Neuronal stem cell (in vitro differentiated cells): ENCODE measurements at regions not wholly inside any gene's neighbourhood (a gene's known extent, or its start where the extent isn't known, plus 50 kb on each side); places are given as distances from the start of the nearest gene placed in this dataset.
"Not testable (repeated sequence)": the region's sequence is repeated elsewhere in the genome, so short reads cannot be mapped to it uniquely, and the experiment has no call there.

ENCODE experiments used
- DNase-seq: peaks from one replicate; pipeline ENCODE4 v3.0.0-alpha.2; 2013; ENCODE audit warnings: low spot score
- H2AFZ ChIP-seq: one replicate; pipeline ENCODE4 v1.6.1; 2013; ENCODE audit warnings: mild to moderate bottlenecking, low read length, inconsistent platforms
- H2AK5ac ChIP-seq: 2 replicates; pipeline ENCODE4 v1.6.1; 2013; ENCODE audit warnings: low read depth, mild to moderate bottlenecking, inconsistent platforms, low read length, moderate library complexity, mixed read lengths
- H2BK120ac ChIP-seq: 2 replicates; pipeline ENCODE4 v1.6.1; 2013; ENCODE audit warnings: low read depth, mild to moderate bottlenecking, inconsistent platforms, low read length, moderate library complexity, mixed read lengths
- H2BK12ac ChIP-seq: one replicate; pipeline ENCODE4 v1.6.1; 2013; ENCODE audit warnings: low read length, inconsistent platforms
- H2BK15ac ChIP-seq: 2 replicates; pipeline ENCODE4 v1.6.1; 2013; ENCODE audit warnings: mild to moderate bottlenecking, low read length, inconsistent platforms, mixed read lengths
- H2BK5ac ChIP-seq: one replicate; pipeline ENCODE4 v1.6.1; 2013; ENCODE audit warnings: inconsistent platforms, mild to moderate bottlenecking, low read length, moderate library complexity
- H3K14ac ChIP-seq: one replicate; pipeline ENCODE4 v1.6.1; 2013; ENCODE audit warnings: low read length, inconsistent platforms
- H3K18ac ChIP-seq: 2 replicates; pipeline ENCODE4 v1.6.1; 2013; ENCODE audit warnings: low read length, inconsistent platforms
- H3K23ac ChIP-seq: 2 replicates; pipeline ENCODE4 v1.6.1; 2013; ENCODE audit warnings: low read depth, mild to moderate bottlenecking, mixed read lengths, low read length, inconsistent platforms; ENCODE audit not compliant: poor library complexity
- H3K27ac ChIP-seq: replicated peaks from 3 replicates; pipeline ENCODE4 v1.5.1; 2013; ENCODE audit warnings: low read length, inconsistent platforms
- H3K27me3 ChIP-seq, 3 experiments: 2 replicates each; pipeline ENCODE4 v1.6.1; 2013; ENCODE audit warnings: low read length in 3 of 3, mild to moderate bottlenecking in 2 of 3, inconsistent platforms in 1 of 3, low read depth in 1 of 3, mixed read lengths in 1 of 3, moderate library complexity in 1 of 3; ENCODE audit not compliant: control insufficient read depth in 3 of 3, insufficient read depth in 3 of 3
- H3K36me3 ChIP-seq, 2 donors: replicated peaks in 1 of 2; 2 replicates each; pipeline ENCODE4 v1.6.1; 2013; ENCODE audit warnings: low read length in 2 of 2; ENCODE audit not compliant: control insufficient read depth in 2 of 2, insufficient read depth in 2 of 2
- H3K4ac ChIP-seq: 2 replicates; pipeline ENCODE4 v1.6.1; 2013; ENCODE audit warnings: inconsistent platforms, mild to moderate bottlenecking, low read length, moderate library complexity
- H3K4me1 ChIP-seq, 2 donors: 1 replicate in 1 of 2; 2 replicates in 1 of 2; pipeline ENCODE4 v1.6.1; 2013; ENCODE audit warnings: low read length in 2 of 2, low read depth in 1 of 2; ENCODE audit not compliant: control insufficient read depth in 2 of 2, insufficient read depth in 1 of 2
- H3K4me2 ChIP-seq: one replicate; pipeline ENCODE4 v1.6.1; 2013; ENCODE audit warnings: mild to moderate bottlenecking, low read length, inconsistent platforms; ENCODE audit not compliant: insufficient read depth, poor library complexity, severe bottlenecking
- H3K4me3 ChIP-seq, 2 donors: 2 replicates each; pipeline ENCODE4 v1.5.1; 2013; ENCODE audit warnings: low read length in 2 of 2, mild to moderate bottlenecking in 2 of 2, inconsistent platforms in 1 of 2, moderate library complexity in 1 of 2
- H3K79me1 ChIP-seq: one replicate; pipeline ENCODE4 v1.6.1; 2013; ENCODE audit warnings: low read depth, mild to moderate bottlenecking, inconsistent platforms, low read length, moderate library complexity
- H3K9ac ChIP-seq: one replicate; pipeline ENCODE4 v1.6.1; 2013; ENCODE audit warnings: mild to moderate bottlenecking, low read depth, low read length, inconsistent platforms; ENCODE audit not compliant: poor library complexity
- H3K9me3 ChIP-seq, 2 donors: replicated peaks in 1 of 2; 2 replicates each; pipeline versions ENCODE3 to v1.6.1; 2013; ENCODE audit warnings: low read length in 2 of 2, mild to moderate bottlenecking in 2 of 2, inconsistent platforms in 1 of 2, low read depth in 1 of 2, mixed read lengths in 1 of 2, moderate library complexity in 1 of 2; ENCODE audit not compliant: control insufficient read depth in 2 of 2, insufficient read depth in 1 of 2
- H4K8ac ChIP-seq: one replicate; pipeline ENCODE4 v1.6.1; 2013; ENCODE audit warnings: low read depth, mild to moderate bottlenecking, inconsistent platforms, low read length, moderate library complexity
- H4K91ac ChIP-seq: one replicate; pipeline ENCODE4 v1.6.1; 2013; ENCODE audit warnings: low read length, low read depth, mild to moderate bottlenecking, inconsistent platforms; ENCODE audit not compliant: poor library complexity
- WGBS, 2 donors: extraction: QIAGEN DNeasy Blood & Tissue Kit; methylation state at CpG; one replicate each; pipeline ENCODE4 v1.1.7; 2013; ENCODE audit warnings: missing lambda C conversion rate in 2 of 2, mixed read lengths in 1 of 2; ENCODE audit not compliant: insufficient read length in 2 of 2, insufficient replicate concordance in 1 of 2; ENCODE audit errors: extremely low coverage in 2 of 2; 5-methylcytosine and 5-hydroxymethylcytosine counted together

DNA sequence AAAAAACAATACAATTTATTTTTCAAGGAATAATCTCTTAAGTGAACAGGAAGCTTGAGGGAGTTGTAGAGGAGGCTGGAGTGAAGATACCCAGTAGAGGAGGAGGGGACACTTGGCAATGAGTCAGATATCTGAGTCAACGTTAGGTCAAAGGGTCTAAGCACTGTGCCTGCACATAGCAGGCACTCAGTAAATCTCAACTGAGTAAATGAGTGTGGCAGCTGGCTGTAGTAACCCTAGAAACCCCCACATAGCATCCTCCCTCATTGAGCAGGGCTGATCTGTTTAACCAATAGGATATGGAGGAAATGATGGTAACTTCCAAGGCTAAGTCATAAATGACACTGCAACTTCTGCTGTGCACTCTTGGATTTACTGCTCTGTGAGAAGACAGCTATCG is 186.0 kb upstream of the FAM241A start:
- Histone ChIP-seq H3K9me3 (peaks cover 0 to 2% of the 10 kb centered on the region in 2 donors), H3K23ac (no peak overlapping the region), H4K8ac (no peak overlapping the region), H3K18ac (no peak overlapping the region), H2BK5ac (no peak overlapping the region), H3K9ac (no peak overlapping the region), H2BK15ac (no peak overlapping the region), H3K4me3 (no peak overlapping the region), H3K27me3 (no peaks in the 10 kb centered on the region), H3K36me3 (no peaks in the 10 kb centered on the region), H3K4me1 (no peaks in the 10 kb centered on the region), H3K27ac (no peak overlapping the region), H4K91ac (no peak overlapping the region), H2BK12ac (no peak overlapping the region), H2AFZ (no peak overlapping the region), H2BK120ac (no peak overlapping the region), H3K79me1 (no peaks in the 10 kb centered on the region), H2AK5ac (no peak overlapping the region), H3K4me2 (no peak overlapping the region), H3K4ac (no peak overlapping the region), H3K14ac (no peak overlapping the region)
- DNase-seq, result no peak
- WGBS, 2 donors, result no CpG with 5 or more reads among the region's 2 CpGs

DNA sequence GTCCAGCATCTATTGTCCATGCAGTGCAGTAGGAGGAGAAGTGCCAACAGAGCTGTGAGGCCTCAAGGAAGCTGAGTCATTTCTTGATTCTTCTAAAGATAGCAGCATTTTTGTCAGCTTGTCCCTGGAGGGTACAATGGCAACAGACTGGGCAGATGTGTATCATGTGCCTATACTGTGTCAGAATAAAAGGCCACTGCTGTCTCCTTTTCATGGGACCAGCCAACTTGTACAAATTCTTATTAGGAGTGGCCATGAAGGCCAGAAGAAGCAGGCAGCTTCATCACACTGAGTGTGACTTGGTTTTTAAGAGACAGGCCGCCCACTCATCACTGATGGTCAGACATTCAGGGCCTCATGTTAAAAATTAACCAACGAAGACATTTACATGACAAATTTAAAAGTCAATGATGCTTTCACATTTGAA is 185.0 kb upstream of the FAM241A start:
- Histone ChIP-seq H3K9ac (no peak overlapping the region), H3K18ac (no peak overlapping the region), H3K4me1 (no peaks in the 10 kb centered on the region), H2BK5ac (no peak overlapping the region), H2BK15ac (no peak overlapping the region), H2AFZ (no peak overlapping the region), H3K36me3 (no peaks in the 10 kb centered on the region), H3K9me3 (peaks cover 0 to 2% of the 10 kb centered on the region in 2 donors), H2BK12ac (no peak overlapping the region), H3K4me2 (no peak overlapping the region), H3K4ac (no peak overlapping the region), H3K79me1 (no peaks in the 10 kb centered on the region), H4K91ac (no peak overlapping the region), H2BK120ac (no peak overlapping the region), H3K14ac (no peak overlapping the region), H2AK5ac (no peak overlapping the region), H4K8ac (no peak overlapping the region), H3K27ac (no peak overlapping the region), H3K4me3 (no peak overlapping the region), H3K23ac (no peak overlapping the region), H3K27me3 (no peaks in the 10 kb centered on the region)
- WGBS, 2 donors, result no CpG with 5 or more reads among the region's 2 CpGs
- DNase-seq, result no peak

DNA sequence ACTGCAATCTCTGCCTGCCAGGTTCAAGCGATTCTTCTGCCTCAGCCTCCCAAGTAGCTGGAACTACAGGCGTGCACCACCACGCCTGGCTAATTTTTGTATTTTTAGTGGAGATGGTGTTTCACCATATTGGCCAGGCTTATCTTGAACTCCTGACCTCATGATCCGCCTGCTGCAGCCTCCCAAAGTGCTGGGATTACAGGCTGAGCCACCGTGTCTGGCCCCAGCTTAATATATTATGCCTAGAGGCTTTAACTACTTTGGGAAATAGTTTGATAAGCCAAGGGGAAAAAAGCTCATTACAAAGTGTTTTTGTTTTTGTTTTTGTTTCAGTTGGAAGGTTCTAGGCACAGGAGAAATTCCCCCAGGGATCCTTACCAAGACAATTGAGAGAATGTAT is 184.2 kb upstream of the FAM241A start:
- not testable (repeated sequence) for DNase-seq, H3K4ac ChIP-seq, H3K36me3 ChIP-seq, H2BK12ac ChIP-seq, H3K23ac ChIP-seq, H4K91ac ChIP-seq, H3K27ac ChIP-seq, H3K4me3 ChIP-seq, H3K4me2 ChIP-seq, H3K9me3 ChIP-seq, H4K8ac ChIP-seq, H3K18ac ChIP-seq, H3K4me1 ChIP-seq, H2BK120ac ChIP-seq, H3K27me3 ChIP-seq, H2BK15ac ChIP-seq, H2BK5ac ChIP-seq, H2AK5ac ChIP-seq, H2AFZ ChIP-seq, H3K14ac ChIP-seq, H3K9ac ChIP-seq, H3K79me1 ChIP-seq
- WGBS, 2 donors, result no CpG with 5 or more reads among the region's 5 CpGs

DNA sequence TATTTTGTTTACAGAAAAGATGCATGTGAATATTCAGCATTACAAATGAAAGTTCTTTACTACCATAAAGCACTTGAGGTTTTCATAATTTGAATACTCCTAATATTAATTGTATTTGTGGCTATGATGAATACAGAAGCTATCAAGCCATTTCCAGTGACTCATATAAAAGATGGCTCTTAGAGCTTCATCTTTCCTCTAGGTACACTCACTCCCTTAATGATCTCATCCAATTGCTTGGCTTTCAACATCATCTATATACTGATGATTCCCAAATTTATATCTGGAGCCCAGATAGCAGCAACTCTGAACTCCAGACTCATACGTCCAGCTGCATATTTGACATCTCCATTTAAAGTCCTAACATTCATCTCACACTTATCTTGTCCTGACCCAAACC is 183.4 kb upstream of the FAM241A start:
- Histone ChIP-seq H2BK120ac (no peak overlapping the region), H3K18ac (no peak overlapping the region), H2BK5ac (no peak overlapping the region), H3K27me3 (no peaks in the 10 kb centered on the region), H2AFZ (no peak overlapping the region), H2BK15ac (no peak overlapping the region), H3K4me3 (no peak overlapping the region), H3K9ac (no peak overlapping the region), H3K23ac (no peak overlapping the region), H3K4me2 (no peak overlapping the region), H3K14ac (no peak overlapping the region), H3K4ac (no peak overlapping the region), H3K36me3 (no peaks in the 10 kb centered on the region), H3K27ac (no peak overlapping the region), H4K8ac (no peak overlapping the region), H2BK12ac (no peak overlapping the region), H3K4me1 (no peaks in the 10 kb centered on the region), H4K91ac (no peak overlapping the region), H2AK5ac (no peak overlapping the region), H3K9me3 (no peaks in the 10 kb centered on the region), H3K79me1 (no peaks in the 10 kb centered on the region)
- no peak for DNase-seq
- WGBS, 2 donors, result no CpG with 5 or more reads among the region's 1 CpG
